Heart left ventricle (tissue), 13 donors: ENCODE measurements at regions not wholly inside any gene's neighbourhood (a gene's known extent, or its start where the extent isn't known, plus 50 kb on each side); places are given as distances from the start of the nearest gene placed in this dataset.

Source experiments
- CTCF ChIP-seq, 12 donors: fragments of 200-600 bp; sonication (generic) in 4 of 12; IDR thresholded peaks; one replicate each; pipeline versions ENCODE4 v1.5.0 to v1.8.0; 2018 to 2022; ENCODE audit warnings: antibody characterized with exemption in 12 of 12, mild to moderate bottlenecking in 5 of 12
- POLR2A ChIP-seq, 2 donors: fragments of 450-650 bp; IDR thresholded peaks; one replicate each; pipeline ENCODE4 v1.6.1; 2017; ENCODE audit warnings: antibody characterized with exemption in 2 of 2, mild to moderate bottlenecking in 2 of 2, moderate library complexity in 2 of 2
- donor health status: ischemic (EF 13 %, LVEDD 7.1; RV severe dilation, severe dysfunction).
- donor health status: DM: no; HTN: yes; CAD: no.
- donor health status: DM: no; HTN: no; CAD: no.
- donor health status: ischemic (EF 25% LVEDD 6.9; RV normal size, moderate dysfunction).
- donor health status: ischemic (EF 25% LVEDD 5.7; RV mildly dilated, moderate dysfunction).
- donor health status: ischemic (EF 35%, LVEDD 5.7; RV mildly dilated, moderate dysfunction).
- donor health status: nonischemic (EF 11% LVEDD 7.7; RV severe dilation, severe dysfunction).
- donor health status: DM: yes; HTN: yes; CAD: no.
- donor health status: PGD.
- donor health status: ischemic (EF 29% LVEDD 5.4; RV normal size, mild dysfunction).
- donor health status: nonischemic (EF 23%, LVEDD 6.1; RV moderate dilation, normal function).

GRCh38 chr12:116415408-116416108 is 138.1 kb upstream of the MED13L start:
- TF ChIP-seq CTCF (IDR thresholded peaks at IDR 0.05) (no peak), POLR2A (IDR thresholded peaks at IDR 0.05) (no peak)
